WI38 (cell line): ENCODE measurements at regions not wholly inside any gene's neighbourhood (a gene's known extent, or its start where the extent isn't known, plus 50 kb on each side); places are given as distances from the start of the nearest gene placed in this dataset.

Source experiments
- H3K4me3 ChIP-seq: 2 replicates; pipeline ENCODE4 v1.5.1; 2011; ENCODE audit warnings: low read depth, mild to moderate bottlenecking, control low read depth, low read length
- TF ChIP-seq, protein P1 (sequence below): IDR thresholded peaks from 2 replicates; pipeline ENCODE4 v1.5.1; 2012; ENCODE audit warnings: low read depth, mild to moderate bottlenecking, control low read depth, low read length

DNA sequence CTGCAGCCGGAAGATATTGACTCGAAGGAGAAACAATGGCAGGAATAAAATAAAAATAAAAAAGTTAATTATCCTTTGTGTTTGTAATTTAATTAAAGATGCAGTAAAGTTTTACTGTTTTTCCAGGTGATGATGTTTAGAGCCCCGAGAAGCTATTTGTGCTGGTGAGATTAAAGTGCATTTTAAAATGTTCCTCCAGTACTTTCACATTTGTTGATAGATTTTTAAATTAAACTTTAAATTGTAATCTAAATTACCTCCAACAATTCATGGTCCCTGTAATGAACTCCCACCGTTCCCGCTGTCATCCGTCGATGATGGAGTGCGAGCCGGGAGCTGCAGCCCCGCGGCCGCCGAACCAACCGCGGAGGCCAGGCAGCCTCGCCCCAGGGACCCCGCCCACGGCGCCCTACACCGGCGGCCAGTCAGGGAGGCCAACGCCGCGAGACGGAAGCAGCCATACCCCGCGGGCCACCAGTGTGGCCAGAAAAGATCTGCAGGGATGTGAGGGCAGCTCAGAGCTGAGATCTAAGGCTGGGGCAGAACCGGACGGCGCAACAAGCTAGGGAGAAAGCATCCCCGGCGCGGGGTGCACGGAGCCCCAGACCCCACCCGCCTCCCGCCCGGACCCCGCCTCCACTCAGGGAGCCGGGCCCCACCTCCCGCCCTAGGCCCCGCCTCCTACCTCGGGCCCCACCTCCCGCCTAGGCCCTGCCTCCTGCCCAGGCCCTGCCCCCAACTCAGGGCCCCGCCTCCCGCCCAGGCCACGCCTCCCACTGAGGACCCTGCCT is 104.0 kb downstream of the FAM53A start:
- TF ChIP-seq, protein P1, sequence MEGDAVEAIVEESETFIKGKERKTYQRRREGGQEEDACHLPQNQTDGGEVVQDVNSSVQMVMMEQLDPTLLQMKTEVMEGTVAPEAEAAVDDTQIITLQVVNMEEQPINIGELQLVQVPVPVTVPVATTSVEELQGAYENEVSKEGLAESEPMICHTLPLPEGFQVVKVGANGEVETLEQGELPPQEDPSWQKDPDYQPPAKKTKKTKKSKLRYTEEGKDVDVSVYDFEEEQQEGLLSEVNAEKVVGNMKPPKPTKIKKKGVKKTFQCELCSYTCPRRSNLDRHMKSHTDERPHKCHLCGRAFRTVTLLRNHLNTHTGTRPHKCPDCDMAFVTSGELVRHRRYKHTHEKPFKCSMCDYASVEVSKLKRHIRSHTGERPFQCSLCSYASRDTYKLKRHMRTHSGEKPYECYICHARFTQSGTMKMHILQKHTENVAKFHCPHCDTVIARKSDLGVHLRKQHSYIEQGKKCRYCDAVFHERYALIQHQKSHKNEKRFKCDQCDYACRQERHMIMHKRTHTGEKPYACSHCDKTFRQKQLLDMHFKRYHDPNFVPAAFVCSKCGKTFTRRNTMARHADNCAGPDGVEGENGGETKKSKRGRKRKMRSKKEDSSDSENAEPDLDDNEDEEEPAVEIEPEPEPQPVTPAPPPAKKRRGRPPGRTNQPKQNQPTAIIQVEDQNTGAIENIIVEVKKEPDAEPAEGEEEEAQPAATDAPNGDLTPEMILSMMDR, result no peak
- H3K4me3 ChIP-seq, result peak overlapping the region; percentile 50

DNA sequence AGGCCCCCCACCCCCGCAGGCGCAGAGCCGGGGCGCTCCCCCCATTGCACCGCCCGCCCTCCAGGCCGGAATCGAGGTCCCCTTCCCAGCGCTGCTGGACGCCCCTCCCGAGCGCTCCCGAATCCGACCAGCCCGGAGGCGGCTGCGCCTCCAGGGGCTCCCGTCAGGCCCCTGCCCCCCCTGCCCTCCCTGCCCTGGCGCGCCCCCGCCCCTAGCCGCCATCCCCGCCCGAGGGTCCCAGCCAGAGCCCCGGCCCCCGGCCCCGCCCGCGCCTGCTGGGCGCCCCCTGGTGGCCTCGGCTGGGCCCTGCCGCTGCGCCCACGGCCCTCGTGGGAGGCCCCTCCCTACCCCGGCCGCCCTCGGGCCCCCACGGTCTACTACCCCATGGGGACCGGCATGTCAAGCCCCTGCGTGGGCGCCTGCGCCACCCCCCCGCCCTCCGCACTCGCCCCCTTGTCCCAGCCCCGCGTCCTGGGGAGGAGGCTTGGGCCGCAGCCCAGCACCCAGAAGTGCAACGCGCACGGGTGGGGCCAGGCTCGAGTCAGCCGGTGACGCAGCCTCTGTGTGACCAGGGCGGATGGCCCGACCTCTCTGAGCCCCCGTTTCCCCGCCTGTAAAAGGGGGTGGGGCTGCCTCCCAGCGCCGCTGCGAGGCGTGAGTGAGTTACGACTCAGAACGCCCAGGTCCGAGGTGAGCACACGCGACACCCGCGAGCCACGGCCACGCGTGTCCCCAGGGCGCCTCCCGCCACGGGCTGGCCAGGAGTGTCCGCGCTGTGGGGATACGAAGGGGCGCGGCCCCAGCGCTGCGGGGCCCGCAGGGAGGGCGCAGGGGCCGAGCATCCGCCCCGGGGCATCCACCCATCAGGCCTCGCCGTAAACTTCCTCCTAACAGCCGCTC is 104.9 kb downstream of the FAM53A start:
- TF ChIP-seq, protein P1, result no peak
- H3K4me3 ChIP-seq, result peak overlapping the region; percentile 50

DNA sequence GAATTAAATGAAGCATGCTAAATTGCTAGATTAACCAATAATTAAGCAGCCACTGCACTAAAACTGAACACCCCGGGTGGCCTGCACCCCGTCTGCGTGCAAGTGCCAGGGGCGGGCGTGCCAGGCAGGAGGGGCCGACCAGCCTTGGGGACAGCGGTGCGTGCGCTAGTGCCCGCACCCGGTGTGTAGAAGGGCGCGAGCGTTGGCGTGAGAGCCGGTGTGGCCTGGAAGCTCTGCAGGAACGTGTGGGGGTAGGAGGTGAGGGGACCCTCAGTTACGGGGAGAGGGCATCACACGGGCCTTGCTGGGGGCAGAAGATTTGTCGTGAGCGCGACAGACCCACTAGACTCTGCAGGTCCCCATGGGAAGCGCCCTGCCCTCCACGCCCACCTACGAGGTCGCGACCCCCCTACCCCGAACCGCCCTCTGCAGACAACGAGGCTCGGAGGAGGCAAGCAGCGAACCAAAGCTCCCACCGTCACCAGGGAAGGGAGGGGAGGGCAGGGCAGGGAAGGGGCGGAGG is 105.8 kb downstream of the FAM53A start:
- TF ChIP-seq, protein P1, result no peak
- no peak overlapping the region for H3K4me3 ChIP-seq

DNA sequence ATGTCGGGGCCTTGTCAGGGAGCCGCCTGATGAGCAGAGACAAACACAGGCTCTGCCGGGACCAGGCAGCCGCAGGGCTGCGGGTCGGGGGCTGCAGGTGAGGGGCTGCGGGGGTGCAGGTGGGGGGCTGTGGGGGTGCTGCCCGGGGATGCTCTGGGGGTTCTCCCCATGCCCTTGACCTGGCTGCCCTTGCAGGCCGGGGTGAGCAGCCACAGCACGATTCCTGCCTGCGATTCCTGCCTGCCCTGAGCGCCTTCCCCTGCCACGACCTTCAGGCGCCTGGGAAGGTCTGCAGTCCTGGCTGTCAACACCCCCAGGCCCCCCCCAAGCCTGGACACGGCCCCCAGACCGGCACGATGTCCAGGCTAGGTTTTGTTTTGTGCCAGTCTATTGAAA is 106.3 kb downstream of the FAM53A start:
- TF ChIP-seq, protein P1, result no peak
- no peak overlapping the region for H3K4me3 ChIP-seq

DNA sequence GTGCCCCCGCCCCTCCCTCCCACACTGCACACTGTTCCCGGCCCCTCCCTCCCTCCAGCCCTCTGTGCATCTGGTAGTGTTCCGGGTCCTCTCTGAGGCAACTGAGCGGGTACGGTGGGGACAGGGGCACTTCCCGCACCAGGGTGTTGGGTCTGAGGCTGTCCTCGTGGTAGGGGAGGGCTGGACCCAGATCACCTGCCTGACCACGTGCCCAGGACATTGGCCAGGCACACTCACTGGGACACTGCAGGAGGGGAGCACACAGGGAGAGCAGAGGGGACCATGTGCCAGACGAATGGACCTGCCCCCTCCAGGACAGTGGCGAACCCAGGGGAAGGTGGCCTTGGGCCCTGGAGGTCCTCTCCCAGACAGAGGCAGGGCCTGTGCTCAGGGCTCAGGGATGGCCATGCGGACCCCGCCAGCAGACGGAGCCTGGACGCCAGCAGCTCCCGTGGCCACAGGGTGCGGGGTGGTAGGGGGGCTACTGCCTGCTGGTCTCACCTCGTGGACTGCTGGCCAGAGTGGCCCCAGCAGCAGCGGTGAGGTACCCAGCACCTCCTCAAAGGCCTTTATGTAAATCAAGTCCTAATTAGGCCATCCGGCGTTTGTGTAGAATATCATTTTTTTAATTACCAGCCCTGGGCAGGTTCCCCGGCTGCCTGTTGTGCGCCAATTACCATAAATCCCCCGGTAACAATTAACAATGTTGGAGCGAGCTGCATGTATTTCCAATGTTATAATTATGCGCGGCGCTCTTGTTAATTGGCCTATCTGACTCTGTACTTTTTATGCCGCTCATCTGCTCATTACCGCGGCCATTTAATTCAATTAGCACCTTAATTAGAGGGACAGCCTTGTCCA is 106.9 kb downstream of the FAM53A start:
- TF ChIP-seq, protein P1, result no peak
- H3K4me3 ChIP-seq, result no peak overlapping the region

DNA sequence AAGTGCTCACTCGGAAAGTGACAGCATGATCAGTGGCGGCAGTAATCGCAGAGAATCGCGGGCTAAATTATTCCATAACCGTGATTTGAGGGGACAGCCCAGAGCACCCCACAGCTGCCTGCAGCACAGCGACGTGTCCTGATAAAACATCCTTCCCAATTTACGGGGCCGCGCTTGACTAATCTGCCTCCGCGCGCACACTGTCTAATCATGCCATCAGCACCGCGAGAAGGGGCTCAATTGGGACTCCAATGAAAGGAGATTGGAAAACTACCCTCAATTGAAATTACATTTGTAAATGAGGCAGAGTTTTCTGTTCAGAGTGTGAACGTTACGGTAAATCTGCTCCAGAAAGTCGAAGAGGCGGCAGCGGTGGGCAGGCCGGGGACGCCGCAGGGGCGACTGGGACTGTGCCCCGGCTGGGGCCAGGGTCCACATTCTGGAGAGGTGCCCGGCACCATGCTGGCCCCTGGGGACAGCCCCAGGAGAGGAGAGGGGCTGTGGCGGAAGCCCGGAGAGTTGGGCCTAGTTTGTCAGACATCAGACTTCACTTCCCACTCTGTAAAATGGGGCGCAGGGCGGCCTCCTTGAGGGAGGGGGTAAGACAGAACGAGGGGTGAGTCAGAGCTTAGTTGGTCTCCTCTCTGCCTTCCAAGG is 107.7 kb downstream of the FAM53A start:
- H3K4me3 ChIP-seq, result no peak overlapping the region
- TF ChIP-seq, protein P1, result no peak
